ENCODE measurements at regions not wholly inside any gene's neighbourhood (a gene's known extent, or its start where the extent isn't known, plus 50 kb on each side); places are given as distances from the start of the nearest gene placed in this dataset.

DNA sequence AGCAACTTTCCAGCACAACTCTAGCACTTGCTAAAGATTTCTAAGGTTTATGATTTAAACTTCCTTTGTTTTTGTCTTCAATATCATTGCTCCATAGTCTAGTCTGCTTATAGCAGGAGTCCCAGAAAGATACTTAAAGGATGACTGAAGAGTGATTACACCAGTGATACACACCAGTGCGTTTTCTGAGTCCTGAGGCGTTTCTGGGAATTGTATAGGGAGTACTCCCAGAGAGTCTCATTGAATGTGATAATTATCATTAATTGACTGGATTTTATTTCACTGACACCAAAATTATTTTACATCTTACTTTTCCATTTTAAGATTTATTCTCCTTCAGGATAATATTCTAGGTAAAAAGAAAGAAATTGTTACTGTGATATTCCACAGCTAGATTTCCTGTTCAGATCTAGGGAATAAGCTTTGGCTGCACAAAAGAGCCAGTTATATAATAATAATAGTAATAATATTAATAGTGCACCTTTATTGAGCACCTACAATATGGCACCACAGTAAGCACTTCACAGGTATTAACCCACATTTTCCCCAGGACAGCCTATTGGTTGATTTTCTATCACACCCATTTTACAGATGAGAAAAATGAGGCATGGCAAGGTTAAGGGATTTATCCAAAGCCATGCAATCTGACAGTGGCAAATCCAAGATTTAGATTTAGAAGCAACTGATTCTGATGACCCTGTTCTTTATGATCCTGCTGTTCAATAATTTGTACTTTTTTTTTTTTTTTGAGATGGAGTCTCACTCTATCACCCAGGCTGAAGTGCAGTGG lies 62.6 kb downstream of the IRX5 start:
- peaks cover 0 to 5% of the 10 kb centered on the region in 2 donors for H3K27me3 ChIP-seq
- H3K4me3 ChIP-seq: no peak overlapping the region
- H3K4me1 ChIP-seq: no peaks in the 10 kb centered on the region
- no peaks in the 10 kb centered on the region for H3K36me3 ChIP-seq
- no peak overlapping the region for H3K27ac ChIP-seq
- WGBS, 2 donors: 55 to 65% methylated on average over 2 of the region's 2 CpGs
- TF ChIP-seq POLR2A (IDR thresholded peaks at IDR 0.05) (no peak), EP300 (IDR thresholded peaks at IDR 0.05) (no peak)
- TF ChIP-seq, protein P1, sequence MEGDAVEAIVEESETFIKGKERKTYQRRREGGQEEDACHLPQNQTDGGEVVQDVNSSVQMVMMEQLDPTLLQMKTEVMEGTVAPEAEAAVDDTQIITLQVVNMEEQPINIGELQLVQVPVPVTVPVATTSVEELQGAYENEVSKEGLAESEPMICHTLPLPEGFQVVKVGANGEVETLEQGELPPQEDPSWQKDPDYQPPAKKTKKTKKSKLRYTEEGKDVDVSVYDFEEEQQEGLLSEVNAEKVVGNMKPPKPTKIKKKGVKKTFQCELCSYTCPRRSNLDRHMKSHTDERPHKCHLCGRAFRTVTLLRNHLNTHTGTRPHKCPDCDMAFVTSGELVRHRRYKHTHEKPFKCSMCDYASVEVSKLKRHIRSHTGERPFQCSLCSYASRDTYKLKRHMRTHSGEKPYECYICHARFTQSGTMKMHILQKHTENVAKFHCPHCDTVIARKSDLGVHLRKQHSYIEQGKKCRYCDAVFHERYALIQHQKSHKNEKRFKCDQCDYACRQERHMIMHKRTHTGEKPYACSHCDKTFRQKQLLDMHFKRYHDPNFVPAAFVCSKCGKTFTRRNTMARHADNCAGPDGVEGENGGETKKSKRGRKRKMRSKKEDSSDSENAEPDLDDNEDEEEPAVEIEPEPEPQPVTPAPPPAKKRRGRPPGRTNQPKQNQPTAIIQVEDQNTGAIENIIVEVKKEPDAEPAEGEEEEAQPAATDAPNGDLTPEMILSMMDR (IDR thresholded peaks at IDR 0.05): no peak
- H3K9me3 ChIP-seq: no peaks in the 10 kb centered on the region
- DNase-seq (ENCODE audit: low spot score in 2 of 2): no peak

DNA sequence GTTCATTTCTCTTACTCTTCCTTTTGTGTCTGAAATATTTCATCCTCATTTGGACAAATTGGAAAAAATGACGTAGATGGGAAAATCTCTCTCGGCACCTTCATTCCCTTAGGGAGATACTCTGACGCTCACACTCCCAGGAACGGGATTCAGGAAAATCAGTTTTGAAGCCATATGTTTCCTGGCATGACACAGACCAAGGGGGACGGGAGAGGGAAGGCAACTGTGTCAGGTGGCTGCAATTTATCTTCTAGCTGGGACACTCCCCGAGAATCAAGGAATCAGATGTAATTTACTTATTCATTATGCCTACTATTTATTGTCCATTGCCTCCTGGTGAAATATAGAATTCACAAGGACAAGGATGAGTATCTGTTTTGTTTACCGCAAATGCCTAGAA lies 65.5 kb downstream of the IRX5 start:
- whole genome bisulfite sequencing, 2 donors: 73% methylated on average over 7 of the region's 7 CpGs
- Histone ChIP-seq H3K27ac (no peak overlapping the region), H3K27me3 (peaks cover 0 to 14% of the 10 kb centered on the region in 2 donors), H3K9me3 (no peaks in the 10 kb centered on the region), H3K36me3 (no peaks in the 10 kb centered on the region), H3K4me3 (no peak overlapping the region), H3K4me1 (no peaks in the 10 kb centered on the region)
- DNase-seq (ENCODE audit: low spot score in 2 of 2): no peak
- TF ChIP-seq POLR2A (IDR thresholded peaks at IDR 0.05): no peak
- TF ChIP-seq, protein P1 (IDR thresholded peaks at IDR 0.05): no peak
- no peak for TF ChIP-seq EP300 (IDR thresholded peaks at IDR 0.05)

DNA sequence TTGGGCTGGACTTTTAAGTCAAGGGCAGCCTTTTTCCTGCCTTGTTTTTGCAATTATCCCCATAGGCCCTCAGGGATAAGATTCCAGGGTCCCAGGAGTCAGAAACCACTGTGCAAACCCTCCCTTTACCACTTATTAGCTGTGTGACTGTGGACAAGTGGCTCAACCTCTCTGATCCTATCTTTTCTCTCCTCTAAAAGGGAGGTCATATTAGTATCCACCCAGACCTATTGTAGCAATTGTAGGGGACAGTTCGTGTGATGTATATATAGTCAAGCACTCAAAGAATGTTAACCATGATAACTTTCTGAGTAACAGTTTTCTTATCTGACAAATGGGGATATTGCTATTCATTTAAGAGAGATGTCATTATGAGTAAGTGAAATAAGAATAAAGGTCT lies 68.2 kb downstream of the IRX5 start:
- peaks cover 0 to 18% of the 10 kb centered on the region in 2 donors for H3K27me3 ChIP-seq
- DNase-seq (ENCODE audit: low spot score in 2 of 2): no peak
- H3K9me3 ChIP-seq: no peaks in the 10 kb centered on the region
- no peak overlapping the region for H3K4me3 ChIP-seq
- 47 to 57% methylated on average over 1 of the region's 1 CpG for WGBS, 2 donors
- H3K27ac ChIP-seq: no peak overlapping the region
- TF ChIP-seq EP300 (IDR thresholded peaks at IDR 0.05) (no peak), POLR2A (IDR thresholded peaks at IDR 0.05) (no peak)
- TF ChIP-seq, protein P1 (IDR thresholded peaks at IDR 0.05): no peak
- H3K36me3 ChIP-seq: no peaks in the 10 kb centered on the region
- no peaks in the 10 kb centered on the region for H3K4me1 ChIP-seq

DNA sequence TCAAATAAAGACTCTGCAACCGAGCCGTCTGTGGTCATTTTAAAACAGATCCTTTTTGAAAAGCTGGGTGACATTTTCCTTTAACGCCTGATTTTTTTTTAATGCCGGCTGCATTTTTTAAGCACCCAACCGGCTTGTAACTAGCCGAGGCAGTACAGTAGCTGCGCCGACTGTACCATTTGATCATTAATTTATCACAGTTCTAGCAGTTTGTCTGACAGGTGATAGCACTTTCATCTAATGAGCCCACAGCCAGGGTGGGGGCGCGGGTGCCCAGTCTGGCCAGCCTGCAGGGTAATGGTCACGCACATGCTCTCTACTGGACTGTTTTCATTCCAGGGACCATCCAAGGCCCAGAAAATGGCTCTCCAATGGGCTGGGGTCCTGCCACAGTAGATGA lies 68.8 kb downstream of the IRX5 start:
- 49 to 58% methylated on average over 11 of the region's 11 CpGs for WGBS, 2 donors

DNA sequence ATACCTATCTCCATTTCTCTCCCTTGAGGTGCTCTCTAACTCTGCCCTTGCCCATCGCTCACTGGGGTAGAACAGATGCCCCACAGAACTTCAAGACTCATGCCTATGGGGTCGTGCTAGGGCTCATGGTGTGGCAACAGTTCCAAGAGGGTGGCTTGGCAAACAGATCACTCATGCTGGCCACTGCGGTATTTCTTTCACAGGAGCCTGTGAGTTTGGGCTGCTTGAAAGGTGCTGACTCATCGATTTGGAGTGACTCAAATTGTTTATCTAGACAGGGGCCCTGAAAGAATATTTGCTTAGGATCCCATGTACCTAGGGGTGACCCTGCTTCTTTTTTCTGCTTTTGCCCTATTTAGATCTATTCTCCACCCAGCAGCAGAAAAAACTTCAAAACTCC lies 69.9 kb downstream of the IRX5 start:
- Histone ChIP-seq H3K4me1 (no peaks in the 10 kb centered on the region), H3K36me3 (no peaks in the 10 kb centered on the region), H3K27me3 (peaks cover 0 to 18% of the 10 kb centered on the region in 2 donors), H3K4me3 (no peak overlapping the region), H3K27ac (no peak overlapping the region), H3K9me3 (no peaks in the 10 kb centered on the region)
- TF ChIP-seq EP300 (IDR thresholded peaks at IDR 0.05) (no peak), POLR2A (IDR thresholded peaks at IDR 0.05) (no peak)
- TF ChIP-seq, protein P1 (IDR thresholded peaks at IDR 0.05): no peak
- 78 to 85% methylated on average over 4 of the region's 4 CpGs for whole genome bisulfite sequencing, 2 donors
- DNase-seq (ENCODE audit: low spot score in 2 of 2): no peak

More for the DNA sequence above, 68.8 kb downstream of the IRX5 start:
- Histone ChIP-seq H3K27ac (no peak overlapping the region), H3K9me3 (no peaks in the 10 kb centered on the region), H3K4me1 (no peaks in the 10 kb centered on the region), H3K27me3 (peaks cover 0 to 18% of the 10 kb centered on the region in 2 donors), H3K36me3 (no peaks in the 10 kb centered on the region), H3K4me3 (no peak overlapping the region)
- TF ChIP-seq, protein P1 (IDR thresholded peaks at IDR 0.05): no peak
- TF ChIP-seq POLR2A (IDR thresholded peaks at IDR 0.05) (no peak), EP300 (IDR thresholded peaks at IDR 0.05) (no peak)
- no peak for DNase-seq (ENCODE audit: low spot score in 2 of 2)

All from tibial nerve (tissue), 4 donors.